ENCODE measurements at regions not wholly inside any gene's neighbourhood (a gene's known extent, or its start where the extent isn't known, plus 50 kb on each side); places are given as distances from the start of the nearest gene placed in this dataset.

DNA sequence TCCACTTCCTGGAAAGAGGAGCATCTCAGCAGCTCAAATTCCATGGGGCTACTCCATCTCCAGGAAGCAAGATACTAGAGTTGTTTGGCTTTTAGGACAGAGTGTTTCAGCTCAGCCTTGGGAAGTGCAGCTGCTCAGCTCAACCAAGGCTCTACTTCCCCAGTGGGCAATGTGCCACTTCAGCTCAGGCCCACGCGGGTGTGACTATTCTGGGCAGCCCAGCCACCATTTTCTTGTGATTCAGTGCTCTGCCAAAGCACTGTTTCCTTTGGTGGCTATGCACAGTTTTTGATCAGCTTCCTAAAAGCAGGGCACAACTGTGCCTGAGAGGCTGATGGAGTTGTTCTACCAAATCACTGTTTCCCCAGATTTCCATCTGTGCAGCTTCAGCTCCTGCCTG lies 1104.9 kb upstream of the TMPRSS15 start:
- no peak for TF ChIP-seq CTCF (IDR thresholded peaks at IDR 0.05)
- TF ChIP-seq POLR2AphosphoS5 (IDR thresholded peaks at IDR 0.05) = no peak
